GM12873 (cell line): ENCODE measurements at regions not wholly inside any gene's neighbourhood (a gene's known extent, or its start where the extent isn't known, plus 50 kb on each side); places are given as distances from the start of the nearest gene placed in this dataset.
A peak's percentile ranks its signal among the peaks of the same experiment; 100 is the strongest.

Experiments used
- TF ChIP-seq, protein P1 (sequence below): IDR thresholded peaks from 2 replicates; pipeline ENCODE4 v1.5.1; 2012; ENCODE audit warnings: low read depth, mild to moderate bottlenecking, moderate library complexity, low read length, control low read depth; ENCODE audit not compliant: insufficient read depth; ENCODE audit errors: missing control alignments

DNA sequence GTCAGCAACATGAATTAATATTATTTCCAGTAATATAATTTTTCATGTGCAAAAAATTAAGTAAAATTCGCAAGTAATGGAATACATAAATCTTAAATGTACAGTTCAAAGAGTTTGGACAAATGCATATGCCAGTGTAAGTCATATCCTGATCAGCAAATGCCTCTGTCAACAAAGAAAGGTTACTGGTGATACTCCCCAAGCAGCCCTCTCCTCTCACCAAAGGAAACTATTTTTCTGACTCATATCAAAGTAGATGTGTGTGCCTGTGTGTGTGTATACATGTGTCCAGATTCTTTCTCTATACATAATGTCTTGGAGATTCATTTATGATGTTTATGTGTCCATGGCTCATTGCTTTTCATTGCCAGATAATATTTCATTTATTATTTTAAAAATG lies 1035.0 kb downstream of the SLC16A7 start:
- TF ChIP-seq, protein P1, sequence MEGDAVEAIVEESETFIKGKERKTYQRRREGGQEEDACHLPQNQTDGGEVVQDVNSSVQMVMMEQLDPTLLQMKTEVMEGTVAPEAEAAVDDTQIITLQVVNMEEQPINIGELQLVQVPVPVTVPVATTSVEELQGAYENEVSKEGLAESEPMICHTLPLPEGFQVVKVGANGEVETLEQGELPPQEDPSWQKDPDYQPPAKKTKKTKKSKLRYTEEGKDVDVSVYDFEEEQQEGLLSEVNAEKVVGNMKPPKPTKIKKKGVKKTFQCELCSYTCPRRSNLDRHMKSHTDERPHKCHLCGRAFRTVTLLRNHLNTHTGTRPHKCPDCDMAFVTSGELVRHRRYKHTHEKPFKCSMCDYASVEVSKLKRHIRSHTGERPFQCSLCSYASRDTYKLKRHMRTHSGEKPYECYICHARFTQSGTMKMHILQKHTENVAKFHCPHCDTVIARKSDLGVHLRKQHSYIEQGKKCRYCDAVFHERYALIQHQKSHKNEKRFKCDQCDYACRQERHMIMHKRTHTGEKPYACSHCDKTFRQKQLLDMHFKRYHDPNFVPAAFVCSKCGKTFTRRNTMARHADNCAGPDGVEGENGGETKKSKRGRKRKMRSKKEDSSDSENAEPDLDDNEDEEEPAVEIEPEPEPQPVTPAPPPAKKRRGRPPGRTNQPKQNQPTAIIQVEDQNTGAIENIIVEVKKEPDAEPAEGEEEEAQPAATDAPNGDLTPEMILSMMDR: no peak

DNA sequence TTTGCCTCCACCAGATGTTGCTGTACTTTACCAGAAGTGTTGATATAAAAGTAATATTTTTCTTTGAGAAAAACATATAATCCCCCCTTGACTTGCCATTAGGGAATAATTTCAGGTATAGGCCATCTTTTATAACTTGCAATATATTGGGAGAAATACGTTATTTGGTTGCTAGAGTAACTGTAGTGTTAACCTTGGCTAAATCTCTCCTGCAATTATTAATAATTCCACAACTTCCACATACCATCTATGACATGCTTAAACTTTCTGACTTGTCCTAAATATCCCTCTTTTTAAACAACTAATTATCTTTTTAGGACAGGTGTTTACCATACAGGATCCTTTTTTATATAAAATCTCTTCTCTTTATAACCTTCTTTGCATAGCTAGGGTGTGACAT lies 1048.2 kb downstream of the SLC16A7 start:
- TF ChIP-seq, protein P1: no peak

DNA sequence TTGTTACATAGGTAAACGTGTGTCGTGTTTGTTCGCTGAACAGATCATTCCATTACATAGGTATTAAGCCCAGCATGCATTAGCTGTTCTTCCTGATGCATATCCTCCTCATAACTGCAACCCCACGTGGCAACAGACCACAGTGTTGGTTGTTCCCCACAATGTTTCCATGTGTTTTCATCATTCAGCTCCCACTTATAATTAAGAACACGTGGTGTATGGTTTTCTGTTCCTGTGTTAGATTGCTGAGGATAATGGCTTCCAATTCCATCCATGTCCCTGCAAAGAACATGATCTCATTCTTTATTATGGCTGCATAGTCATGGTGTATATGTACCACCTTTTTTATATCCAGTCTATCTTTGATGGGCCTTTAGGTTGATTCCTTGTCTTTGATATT lies 1071.1 kb downstream of the SLC16A7 start:
- TF ChIP-seq, protein P1: no peak

- TF ChIP-seq, protein P1: no peak
These were observed 1077.1 kb downstream of the SLC16A7 start for GRCh38 chr12:60672949-60673348.

DNA sequence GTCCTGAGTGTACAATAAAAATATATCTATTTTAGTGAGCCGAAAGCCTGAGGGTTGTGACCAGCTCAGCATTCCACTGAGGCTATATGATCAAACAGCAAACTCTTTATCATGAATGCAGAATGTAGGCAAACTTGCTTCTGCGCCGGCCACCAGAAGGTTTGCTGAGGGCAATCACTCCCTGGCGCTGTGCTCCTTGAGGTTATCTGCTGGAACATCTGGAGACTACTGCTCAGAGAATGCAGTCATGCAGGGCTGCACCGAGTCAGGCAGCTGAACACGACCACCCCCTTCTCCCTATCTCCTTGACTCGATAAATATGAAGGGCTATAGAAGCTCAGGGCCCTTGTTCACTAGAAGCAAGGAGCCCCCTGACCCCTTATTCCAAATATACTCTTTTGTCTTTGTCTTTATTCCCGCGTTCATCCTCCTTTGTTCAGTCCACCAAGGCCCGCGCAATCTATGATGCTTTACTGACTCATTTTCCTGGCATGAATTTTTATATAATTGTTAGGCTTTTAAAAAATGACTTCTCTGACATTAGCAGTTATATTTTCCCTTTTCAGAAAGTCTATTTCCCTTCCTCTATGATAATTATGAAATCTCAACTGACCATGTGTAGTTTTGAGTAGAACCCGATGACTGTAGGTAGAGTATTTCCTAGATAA lies 1089.3 kb downstream of the SLC16A7 start:
- TF ChIP-seq, protein P1: no peak

DNA sequence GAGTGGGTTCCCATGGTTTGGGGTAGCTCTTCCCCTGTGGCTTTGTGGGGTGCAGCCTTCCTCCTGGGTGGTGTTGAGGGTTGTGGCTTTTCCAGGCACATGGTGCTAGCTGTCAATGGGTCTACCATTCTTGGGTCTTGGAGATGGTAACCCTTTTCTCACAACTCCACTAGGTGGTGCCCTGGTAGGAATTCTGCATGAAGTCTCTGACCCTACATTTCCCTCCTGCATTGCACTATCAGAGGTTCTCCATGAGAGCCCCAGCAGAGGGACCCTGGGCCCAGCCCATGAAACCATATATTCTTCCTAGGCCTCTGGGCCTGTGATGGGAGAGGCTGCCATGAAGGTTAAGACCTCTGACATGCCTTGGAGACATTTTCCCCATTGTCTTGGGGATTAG lies 1093.3 kb downstream of the SLC16A7 start:
- TF ChIP-seq, protein P1: peak; percentile 15

GRCh38 chr12:60693019-60693626 lies 1097.3 kb downstream of the SLC16A7 start:
- TF ChIP-seq, protein P1: no peak
